HG03378 (cell line): ENCODE measurements at regions not wholly inside any gene's neighbourhood (a gene's known extent, or its start where the extent isn't known, plus 50 kb on each side); places are given as distances from the start of the nearest gene placed in this dataset.
A peak's percentile ranks its signal among the peaks of the same experiment; 100 is the strongest.

Source experiments
- ATAC-seq: cut with Tn5 transposase; IDR thresholded peaks from one replicate; pipeline ENCODE4 v1.9.1; 2021; ENCODE audit warnings: mild to moderate bottlenecking, moderate library complexity; ENCODE audit not compliant: unreplicated experiment

GRCh38 chrX:42944381-42944998 lies 166.5 kb upstream of the PPP1R2C start:
- no peak for ATAC-seq

GRCh38 chrX:42946544-42947194 lies 168.7 kb upstream of the PPP1R2C start:
- no peak for ATAC-seq

GRCh38 chrX:42948723-42949657 lies 171.0 kb upstream of the PPP1R2C start:
- no peak for ATAC-seq

GRCh38 chrX:42951747-42952146 lies 173.8 kb upstream of the PPP1R2C start:
- ATAC-seq = no peak

GRCh38 chrX:42952621-42953020 lies 174.7 kb upstream of the PPP1R2C start:
- no peak for ATAC-seq

GRCh38 chrX:42954880-42955279 lies 176.9 kb upstream of the PPP1R2C start:
- ATAC-seq = peak; percentile 18

GRCh38 chrX:42955349-42955748 lies 177.4 kb upstream of the PPP1R2C start:
- peak; percentile 86 for ATAC-seq

GRCh38 chrX:42967681-42968300 lies 189.8 kb upstream of the PPP1R2C start:
- no peak for ATAC-seq

GRCh38 chrX:42973321-42973720 lies 195.4 kb upstream of the PPP1R2C start:
- no peak for ATAC-seq

- ATAC-seq = no peak
These were observed 197.9 kb upstream of the PPP1R2C start for GRCh38 chrX:42975906-42976305.

GRCh38 chrX:42976746-42977366 lies 198.9 kb upstream of the PPP1R2C start:
- no peak for ATAC-seq

GRCh38 chrX:42978655-42979379 lies 200.9 kb upstream of the PPP1R2C start:
- ATAC-seq = no peak

- ATAC-seq = no peak
These were observed 210.7 kb upstream of the PPP1R2C start for GRCh38 chrX:42988700-42989099.

GRCh38 chrX:42992199-42992943 lies 214.4 kb upstream of the PPP1R2C start:
- ATAC-seq = no peak

GRCh38 chrX:42996861-42997260 lies 218.9 kb upstream of the PPP1R2C start:
- ATAC-seq = no peak

- ATAC-seq = no peak
These were observed 222.2 kb upstream of the PPP1R2C start for GRCh38 chrX:43000121-43000520.

- peak; percentile 87 for ATAC-seq
These were observed 224.7 kb upstream of the PPP1R2C start for GRCh38 chrX:43002526-43003203.

- ATAC-seq = peak; percentile 25
These were observed 225.2 kb upstream of the PPP1R2C start for GRCh38 chrX:43003204-43003565.

GRCh38 chrX:43003939-43004338 lies 226.0 kb upstream of the PPP1R2C start:
- ATAC-seq = no peak
